GM19043 (cell line): ENCODE measurements at regions not wholly inside any gene's neighbourhood (a gene's known extent, or its start where the extent isn't known, plus 50 kb on each side); places are given as distances from the start of the nearest gene placed in this dataset.

ENCODE experiments used
- ATAC-seq: cut with Tn5 transposase; IDR thresholded peaks from one replicate; pipeline ENCODE4 v1.9.1; 2021; ENCODE audit warnings: low read depth; ENCODE audit not compliant: unreplicated experiment

DNA sequence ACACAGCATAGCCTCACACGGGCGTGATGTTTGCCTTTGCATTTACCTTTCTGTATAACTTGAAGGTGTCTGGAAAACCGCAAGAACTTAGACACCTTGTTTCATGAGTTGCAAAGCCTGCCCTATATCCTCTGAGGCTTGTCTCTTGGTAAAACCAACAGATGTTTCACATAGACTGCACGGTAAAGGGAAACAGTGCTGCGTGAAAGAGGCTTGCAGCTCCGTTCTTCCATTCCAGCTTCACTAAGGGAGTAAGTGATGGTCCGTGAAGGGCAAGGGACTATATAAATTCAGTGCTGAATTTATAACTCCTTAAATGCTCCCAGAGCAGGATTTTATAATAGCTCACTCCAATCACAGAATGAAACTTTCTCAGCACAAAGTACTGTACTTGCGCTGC is 360.5 kb downstream of the SOX11 start:
- no peak for ATAC-seq

DNA sequence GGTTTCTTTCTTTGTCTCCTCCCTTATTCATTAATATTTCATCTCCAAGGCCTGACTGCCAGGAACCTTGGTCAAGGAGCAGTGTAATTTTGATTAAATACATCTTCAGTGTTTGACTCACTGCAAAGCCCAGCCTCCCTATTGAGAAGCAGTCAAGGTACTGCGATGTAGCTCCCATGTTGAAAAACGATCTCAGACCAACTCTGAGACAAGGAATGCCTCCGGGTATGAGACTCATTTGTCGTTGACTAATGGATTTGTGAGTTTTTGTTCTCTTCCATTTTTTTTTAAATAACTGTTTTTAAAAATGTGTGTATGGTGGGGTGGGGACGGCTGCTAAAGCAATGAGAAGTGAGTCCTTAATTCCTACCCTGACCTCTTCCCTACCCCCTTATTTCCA is 361.6 kb downstream of the SOX11 start:
- no peak for ATAC-seq

- ATAC-seq: no peak
These were observed 362.0 kb downstream of the SOX11 start for GRCh38 chr2:6054161-6054671.

DNA sequence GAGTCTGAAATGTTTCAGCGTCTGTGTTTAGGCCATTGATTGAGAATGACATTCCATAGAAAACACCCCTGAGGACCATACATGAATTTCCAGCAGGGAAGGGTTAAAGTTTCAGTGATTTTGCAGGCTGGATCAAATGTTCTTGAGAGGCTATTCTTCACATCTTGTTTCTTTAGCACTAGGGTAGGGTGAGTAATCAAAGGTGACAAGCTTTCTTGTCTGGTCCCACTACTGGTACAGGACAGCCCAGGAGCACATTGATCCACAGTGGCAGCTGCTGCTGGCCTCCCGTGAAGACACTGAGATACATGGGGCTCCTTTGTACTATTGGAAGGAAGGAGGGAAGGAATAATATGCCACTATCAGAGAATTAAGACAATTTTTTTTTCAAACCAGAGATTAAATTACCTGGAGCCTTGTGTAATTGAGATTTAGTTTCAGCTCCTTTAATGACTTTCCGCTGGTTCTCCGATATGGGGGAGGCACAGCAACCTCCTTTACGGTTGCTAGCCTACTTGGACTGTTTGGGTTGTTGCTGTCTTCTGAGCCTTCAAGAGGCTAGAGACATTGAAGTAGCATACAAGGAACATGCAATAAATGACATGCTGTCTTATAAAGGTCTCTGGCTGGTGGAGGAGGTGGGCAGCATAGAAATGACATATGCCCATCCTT is 368.9 kb downstream of the SOX11 start:
- ATAC-seq: no peak

GRCh38 chr2:6064757-6065156 is 372.6 kb downstream of the SOX11 start:
- no peak for ATAC-seq

GRCh38 chr2:6065703-6066102 is 373.5 kb downstream of the SOX11 start:
- no peak for ATAC-seq

- no peak for ATAC-seq
These were observed 374.9 kb downstream of the SOX11 start for GRCh38 chr2:6067089-6067488.

DNA sequence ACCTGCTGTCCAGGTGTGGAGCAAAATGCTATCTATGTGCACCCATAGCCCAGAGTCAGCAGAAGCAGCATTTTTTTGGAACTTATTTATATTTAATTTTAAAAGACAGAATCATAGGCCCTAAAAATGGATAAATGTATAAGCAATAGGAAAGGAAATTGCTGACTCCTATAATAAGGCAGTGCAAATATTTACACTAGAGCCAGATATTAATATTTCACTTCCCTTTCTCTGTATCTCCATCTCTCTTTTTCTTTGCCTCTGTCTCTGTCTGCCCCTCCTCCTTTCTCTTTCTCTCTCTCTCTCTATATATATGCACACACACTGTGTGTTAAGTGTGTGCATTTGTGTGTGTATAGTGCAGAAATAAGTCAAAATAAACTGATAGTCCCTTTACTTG is 375.6 kb downstream of the SOX11 start:
- no peak for ATAC-seq

DNA sequence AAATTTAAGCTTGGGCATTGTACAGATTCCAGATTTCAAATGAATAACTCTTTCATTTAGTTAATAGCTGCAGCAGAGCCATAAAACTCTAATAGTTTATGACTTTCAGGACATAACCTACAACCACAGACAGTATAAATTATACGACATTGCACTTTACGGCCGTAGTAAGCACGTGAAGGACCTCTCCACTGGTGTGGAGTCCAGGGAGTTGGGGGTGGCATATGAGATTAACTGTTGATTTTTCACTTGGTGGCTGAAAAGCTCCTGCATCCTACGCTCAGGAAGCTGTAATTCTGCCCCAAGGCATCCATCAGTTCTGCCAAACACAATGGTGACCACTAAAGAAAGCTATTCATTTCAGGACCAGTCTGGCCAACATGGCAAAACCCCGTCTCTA is 376.2 kb downstream of the SOX11 start:
- no peak for ATAC-seq

- no peak for ATAC-seq
These were observed 377.2 kb downstream of the SOX11 start for GRCh38 chr2:6069381-6069780.

DNA sequence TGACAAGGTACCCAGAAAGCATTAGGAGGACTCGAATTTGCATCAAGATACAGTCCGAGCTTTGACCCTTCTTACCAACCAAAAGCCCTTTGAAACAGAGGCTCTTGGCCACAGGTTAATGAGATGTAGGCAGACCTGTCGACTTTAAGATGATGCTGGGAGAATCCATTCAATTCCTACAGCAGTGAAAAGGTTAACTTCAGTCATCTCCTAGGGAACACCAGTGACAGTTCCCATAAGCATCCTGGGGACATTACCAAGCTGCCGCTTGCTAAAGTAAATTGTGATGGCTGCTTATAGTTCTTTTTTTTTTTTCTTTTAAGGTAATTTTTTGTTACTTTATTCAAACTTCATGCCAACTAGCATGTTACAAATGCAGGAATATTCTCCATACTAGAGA is 379.3 kb downstream of the SOX11 start:
- no peak for ATAC-seq

DNA sequence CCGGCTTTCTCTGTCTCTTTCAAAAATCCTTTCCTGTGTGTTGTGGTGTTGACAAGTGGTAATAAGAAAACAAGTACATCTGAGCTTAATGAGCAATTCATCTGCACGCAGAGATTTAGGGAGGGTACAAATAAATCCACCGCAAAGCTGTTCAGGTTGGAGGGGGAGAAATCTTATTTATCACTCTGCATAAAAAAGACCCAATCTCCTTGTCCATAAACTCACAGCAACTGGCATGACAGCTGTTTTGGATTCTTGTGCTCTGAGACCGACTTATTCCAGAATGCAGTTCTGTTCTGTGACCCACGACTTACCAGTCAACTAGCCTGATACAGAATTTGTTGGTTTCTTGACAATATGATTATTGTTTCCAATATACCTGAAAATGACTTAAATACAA is 380.1 kb downstream of the SOX11 start:
- no peak for ATAC-seq

DNA sequence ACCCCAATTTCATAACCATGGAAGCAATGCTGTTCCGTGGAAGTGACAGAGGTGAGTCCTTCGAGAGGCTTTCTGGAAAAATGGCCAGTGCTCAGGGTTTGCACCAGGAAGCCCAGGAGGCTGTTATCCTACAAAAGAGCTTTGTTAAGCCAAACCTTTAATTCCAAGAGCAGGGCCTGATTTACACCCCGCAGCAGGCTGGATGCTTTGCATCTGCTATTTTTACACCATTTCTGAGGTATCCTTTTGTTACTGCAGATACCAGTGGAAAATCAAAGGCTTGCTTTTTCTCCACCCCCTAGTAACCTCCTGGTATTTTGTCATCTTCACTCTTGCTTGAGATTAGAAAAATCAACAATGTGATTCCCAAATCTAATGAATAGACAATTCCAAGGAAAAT is 380.6 kb downstream of the SOX11 start:
- no peak for ATAC-seq

DNA sequence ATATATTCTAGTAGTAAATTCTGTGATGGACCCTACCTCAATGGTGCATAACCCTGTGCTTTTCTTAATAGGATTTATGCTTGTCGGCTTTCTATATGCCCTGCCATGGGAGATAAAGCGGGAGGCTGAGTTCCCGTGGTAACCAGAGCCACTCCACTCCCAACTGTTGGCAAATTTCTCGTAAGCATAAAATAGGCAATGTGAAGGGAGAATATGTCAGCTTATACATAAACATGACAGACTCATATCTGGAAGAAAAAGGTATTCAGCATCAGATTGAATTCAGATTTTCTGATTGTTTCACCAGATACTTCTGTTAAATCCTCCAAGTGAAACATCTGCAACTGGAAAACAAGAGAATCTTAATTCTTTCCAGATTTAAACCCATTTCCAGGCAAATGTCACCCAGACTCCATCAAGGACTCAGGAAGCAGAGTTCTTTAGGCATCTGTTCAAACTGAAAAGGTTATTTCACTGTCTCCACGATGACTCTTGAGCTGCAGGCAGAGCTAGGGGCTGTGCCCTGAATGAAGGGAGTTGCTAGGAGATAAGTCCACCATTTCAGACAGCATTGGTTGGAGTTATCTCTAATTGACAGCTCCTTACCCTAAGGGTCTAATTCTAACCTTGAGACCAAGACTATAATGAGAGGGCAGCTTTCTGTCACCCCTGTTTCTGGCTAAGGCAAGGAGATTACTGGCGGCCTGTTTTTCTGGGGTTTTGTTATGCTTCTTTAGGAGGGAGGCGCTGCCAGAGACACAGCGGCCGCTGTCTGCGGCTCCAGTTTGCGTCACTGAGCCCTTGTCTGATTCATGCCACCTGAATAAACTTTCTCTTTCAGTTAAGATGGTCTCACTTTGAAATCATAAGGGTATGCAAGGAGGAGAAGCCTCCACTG is 381.3 kb downstream of the SOX11 start:
- ATAC-seq: no peak

DNA sequence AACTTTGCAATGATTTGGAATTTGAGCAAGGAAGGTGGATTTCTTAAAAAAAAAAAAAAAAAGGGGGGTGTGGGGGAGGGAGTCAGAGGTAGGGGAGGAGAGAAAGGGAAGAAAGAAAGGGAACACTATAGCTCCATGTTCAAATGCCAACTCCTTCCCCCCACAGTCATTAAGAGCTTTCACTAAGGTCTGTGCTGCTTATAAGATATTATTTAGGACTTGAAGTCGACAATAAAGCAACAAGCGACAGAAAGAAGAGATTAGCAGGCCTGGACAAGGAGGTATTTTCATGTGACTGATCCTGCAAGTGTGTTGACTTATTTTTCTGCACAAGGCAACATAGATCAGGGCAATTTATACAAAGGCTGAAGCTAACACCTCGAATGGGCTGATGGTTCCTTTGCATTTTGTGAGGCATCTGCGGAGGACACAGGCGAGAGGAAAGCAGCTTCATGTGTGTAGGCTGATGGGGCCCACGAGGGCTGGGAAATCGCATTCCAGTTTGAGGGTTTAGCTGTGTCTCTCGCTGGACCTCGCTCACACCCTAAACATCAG is 382.0 kb downstream of the SOX11 start:
- no peak for ATAC-seq

DNA sequence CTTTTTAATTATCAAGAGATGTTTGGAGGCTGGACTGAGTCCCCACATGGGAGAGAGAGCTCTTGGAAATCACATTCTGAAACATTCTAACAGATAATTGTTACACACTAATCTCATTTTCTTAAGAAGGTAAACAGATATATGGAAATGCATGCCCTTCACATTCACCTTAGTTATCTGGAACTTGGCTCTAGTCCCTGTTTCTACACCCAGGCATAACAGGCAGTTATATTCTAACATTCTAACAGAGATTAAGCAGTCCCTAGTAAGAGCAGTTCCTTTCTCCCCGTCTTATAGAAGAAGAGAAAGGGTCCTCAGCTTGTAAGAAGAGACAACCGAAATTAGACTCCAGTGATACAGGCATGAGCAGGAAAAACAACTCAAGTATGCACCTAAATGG is 385.4 kb downstream of the SOX11 start:
- ATAC-seq: no peak

GRCh38 chr2:6078414-6078813 is 386.2 kb downstream of the SOX11 start:
- ATAC-seq: no peak

- ATAC-seq: no peak
These were observed 387.2 kb downstream of the SOX11 start for GRCh38 chr2:6079405-6079804.

DNA sequence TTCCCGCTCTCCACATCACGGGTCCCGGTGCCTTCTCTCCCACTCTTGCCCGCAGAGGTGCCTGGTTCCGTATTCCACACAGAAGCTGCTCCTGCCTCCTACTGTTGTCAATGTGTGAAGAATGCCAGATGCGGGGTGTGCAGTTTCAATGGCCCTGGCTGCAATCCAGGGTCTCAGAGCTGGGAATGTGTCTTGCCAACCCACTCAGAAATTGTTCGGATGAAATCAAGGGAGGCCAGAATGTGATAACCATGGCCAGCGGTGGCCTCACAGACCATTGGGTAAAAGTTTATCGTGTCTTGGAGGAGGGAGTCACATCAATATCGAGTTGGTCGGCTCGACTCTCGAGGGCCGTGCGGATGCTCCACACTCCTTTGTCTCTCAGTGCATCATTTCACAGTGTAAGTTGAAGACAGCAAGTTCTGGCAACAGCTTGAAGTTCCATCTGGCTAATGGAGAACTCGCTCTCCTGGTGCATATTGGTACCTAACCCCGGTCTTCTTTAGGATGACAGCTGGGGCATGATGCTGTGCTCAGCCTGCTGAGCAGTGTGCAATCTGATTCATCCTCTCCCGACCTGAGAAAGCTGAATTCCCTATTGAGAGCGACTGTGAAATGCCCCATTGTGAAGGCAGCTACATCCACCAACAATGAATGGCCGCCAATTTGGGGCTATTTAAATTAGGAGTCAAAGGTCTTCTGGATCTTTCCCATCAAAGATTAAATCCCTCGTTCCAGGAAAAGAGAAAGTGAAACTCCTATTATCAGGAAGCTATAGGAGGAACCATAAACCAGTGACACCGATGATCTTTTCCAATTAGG is 389.0 kb downstream of the SOX11 start:
- ATAC-seq: no peak

DNA sequence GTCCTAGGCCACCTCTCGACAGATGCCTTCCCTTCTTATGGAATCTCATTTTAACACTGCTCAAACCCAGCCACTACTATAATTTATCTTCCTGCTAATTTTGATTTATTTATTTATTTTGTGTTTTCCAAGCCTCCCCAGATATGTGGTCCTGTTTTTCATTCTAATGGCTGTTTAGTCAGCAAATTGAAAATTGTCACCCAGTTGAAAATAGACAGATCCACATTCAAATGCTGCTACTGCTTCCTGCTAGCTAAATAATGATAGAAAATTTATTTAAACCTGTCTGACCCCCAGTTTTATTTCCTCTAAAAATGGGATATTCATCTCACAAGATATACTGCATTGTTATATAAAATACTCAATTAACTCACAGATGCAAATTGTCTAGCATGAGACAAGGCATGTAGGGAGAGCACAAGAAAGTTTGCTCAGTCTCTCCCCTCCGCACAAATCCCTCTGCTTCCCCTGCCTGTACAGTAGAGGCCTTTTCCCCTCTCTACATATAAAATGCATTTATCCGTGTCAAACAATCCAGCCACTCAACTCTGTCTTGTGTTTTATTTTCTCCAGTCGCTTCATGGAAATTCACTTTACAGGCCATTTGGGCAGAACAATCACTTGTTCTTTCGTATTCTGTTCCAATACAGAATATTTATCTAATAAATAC is 389.9 kb downstream of the SOX11 start:
- ATAC-seq: no peak
